ENCODE measurements at regions not wholly inside any gene's neighbourhood (a gene's known extent, or its start where the extent isn't known, plus 50 kb on each side); places are given as distances from the start of the nearest gene placed in this dataset.

DNA sequence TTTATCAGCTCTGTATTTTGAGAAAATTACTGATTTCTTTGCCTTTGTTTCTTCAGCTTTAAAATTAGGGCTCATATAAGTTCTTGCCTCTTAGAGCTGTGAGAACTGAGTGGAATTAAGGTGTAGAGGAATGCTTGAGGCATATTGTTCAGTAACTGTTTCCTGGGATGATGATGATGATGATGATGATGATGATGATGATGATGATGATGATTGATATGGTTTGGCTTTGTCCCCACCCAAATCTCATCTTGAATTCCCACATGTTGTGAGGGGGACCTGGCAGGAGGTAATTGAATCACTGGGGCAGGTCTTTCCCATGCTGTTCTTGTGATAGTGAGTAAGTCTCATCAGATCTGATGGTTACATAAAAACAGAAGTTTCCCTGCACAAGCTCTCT is 118.7 kb downstream of the CHRM3 start:
- TF ChIP-seq CTCF (IDR thresholded peaks at IDR 0.05) = no peak
- TF ChIP-seq POLR2A (IDR thresholded peaks at IDR 0.05) = no peak
- no peak for TF ChIP-seq POLR2AphosphoS5 (IDR thresholded peaks at IDR 0.05)

All from breast epithelium (tissue), 3 donors.